HCT116 (cell line): ENCODE measurements at regions not wholly inside any gene's neighbourhood (a gene's known extent, or its start where the extent isn't known, plus 50 kb on each side); places are given as distances from the start of the nearest gene placed in this dataset.

ENCODE experiments used
- JUND ChIP-seq: IDR thresholded peaks from 2 replicates; pipeline ENCODE4 v1.6.1; 2012
- POLR2AphosphoS5 ChIP-seq: IDR thresholded peaks from 2 replicates; pipeline ENCODE4 v1.6.1; 2011; ENCODE audit warnings: mild to moderate bottlenecking, low read depth, low read length, moderate library complexity
- YY1 ChIP-seq: IDR thresholded peaks from 2 replicates; pipeline ENCODE4 v1.6.1; 2011; ENCODE audit warnings: low read length, low read depth, moderate library complexity, mild to moderate bottlenecking; ENCODE audit not compliant: insufficient replicate concordance; ENCODE audit errors: extremely low read depth
- TF ChIP-seq, protein P1 (sequence below): IDR thresholded peaks from 2 replicates; pipeline ENCODE4 v1.6.1; 2012; ENCODE audit warnings: low read depth
- TF ChIP-seq, protein P2 (sequence below), 3 experiments: fragments of 200-600 bp in 1 of 3; sonication (generic) in 1 of 3; IDR thresholded peaks in 2 of 3; conservative IDR thresholded peaks in 1 of 3; 2 replicates each; pipeline ENCODE4 v1.5.1; 2012 to 2017; ENCODE audit warnings: low read depth in 2 of 3, low read length in 2 of 3, antibody characterized with exemption in 1 of 3, borderline replicate concordance in 1 of 3, control low read depth in 1 of 3, mild to moderate bottlenecking in 1 of 3, mixed read lengths in 1 of 3, mixed run types in 1 of 3, moderate library complexity in 1 of 3; ENCODE audit not compliant: insufficient read depth in 1 of 3

DNA sequence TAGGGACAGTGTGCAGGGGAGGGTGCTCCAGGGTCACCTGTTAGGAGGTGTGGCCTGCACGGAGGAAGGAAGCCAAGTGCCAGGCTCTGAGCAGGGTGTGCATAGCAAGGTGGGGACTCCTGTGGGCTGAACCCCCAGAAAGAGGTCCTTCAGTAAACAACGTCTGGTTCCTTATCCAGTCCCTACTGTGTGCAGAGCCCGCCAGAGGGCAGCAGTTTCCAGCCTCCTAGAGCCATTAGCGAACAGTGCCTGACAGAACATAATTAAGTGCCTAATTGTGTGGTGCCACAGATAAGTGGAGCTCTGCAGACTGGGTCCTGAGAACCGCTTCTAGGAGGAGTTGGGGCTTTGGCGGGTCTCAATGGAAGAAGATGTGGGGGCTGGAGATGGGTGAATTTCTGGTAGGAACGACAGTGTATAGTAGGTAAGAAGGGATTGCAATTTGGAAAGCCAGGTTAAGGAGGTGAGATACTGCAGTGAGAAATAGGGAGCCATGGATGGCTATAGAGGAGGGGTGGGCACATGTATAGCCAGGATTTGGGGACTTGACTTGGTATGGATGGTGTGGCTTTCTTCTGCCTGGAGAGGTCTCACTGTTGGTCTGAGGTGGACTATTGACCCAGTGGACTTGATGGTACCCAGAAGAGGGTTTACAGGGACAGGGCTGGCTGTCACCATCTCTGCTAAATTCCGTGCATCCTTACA lies 323.1 kb downstream of the ZNF536 start:
- TF ChIP-seq, protein P1, sequence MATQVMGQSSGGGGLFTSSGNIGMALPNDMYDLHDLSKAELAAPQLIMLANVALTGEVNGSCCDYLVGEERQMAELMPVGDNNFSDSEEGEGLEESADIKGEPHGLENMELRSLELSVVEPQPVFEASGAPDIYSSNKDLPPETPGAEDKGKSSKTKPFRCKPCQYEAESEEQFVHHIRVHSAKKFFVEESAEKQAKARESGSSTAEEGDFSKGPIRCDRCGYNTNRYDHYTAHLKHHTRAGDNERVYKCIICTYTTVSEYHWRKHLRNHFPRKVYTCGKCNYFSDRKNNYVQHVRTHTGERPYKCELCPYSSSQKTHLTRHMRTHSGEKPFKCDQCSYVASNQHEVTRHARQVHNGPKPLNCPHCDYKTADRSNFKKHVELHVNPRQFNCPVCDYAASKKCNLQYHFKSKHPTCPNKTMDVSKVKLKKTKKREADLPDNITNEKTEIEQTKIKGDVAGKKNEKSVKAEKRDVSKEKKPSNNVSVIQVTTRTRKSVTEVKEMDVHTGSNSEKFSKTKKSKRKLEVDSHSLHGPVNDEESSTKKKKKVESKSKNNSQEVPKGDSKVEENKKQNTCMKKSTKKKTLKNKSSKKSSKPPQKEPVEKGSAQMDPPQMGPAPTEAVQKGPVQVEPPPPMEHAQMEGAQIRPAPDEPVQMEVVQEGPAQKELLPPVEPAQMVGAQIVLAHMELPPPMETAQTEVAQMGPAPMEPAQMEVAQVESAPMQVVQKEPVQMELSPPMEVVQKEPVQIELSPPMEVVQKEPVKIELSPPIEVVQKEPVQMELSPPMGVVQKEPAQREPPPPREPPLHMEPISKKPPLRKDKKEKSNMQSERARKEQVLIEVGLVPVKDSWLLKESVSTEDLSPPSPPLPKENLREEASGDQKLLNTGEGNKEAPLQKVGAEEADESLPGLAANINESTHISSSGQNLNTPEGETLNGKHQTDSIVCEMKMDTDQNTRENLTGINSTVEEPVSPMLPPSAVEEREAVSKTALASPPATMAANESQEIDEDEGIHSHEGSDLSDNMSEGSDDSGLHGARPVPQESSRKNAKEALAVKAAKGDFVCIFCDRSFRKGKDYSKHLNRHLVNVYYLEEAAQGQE, result no peak
- TF ChIP-seq POLR2AphosphoS5, result no peak
- TF ChIP-seq, protein P2, sequence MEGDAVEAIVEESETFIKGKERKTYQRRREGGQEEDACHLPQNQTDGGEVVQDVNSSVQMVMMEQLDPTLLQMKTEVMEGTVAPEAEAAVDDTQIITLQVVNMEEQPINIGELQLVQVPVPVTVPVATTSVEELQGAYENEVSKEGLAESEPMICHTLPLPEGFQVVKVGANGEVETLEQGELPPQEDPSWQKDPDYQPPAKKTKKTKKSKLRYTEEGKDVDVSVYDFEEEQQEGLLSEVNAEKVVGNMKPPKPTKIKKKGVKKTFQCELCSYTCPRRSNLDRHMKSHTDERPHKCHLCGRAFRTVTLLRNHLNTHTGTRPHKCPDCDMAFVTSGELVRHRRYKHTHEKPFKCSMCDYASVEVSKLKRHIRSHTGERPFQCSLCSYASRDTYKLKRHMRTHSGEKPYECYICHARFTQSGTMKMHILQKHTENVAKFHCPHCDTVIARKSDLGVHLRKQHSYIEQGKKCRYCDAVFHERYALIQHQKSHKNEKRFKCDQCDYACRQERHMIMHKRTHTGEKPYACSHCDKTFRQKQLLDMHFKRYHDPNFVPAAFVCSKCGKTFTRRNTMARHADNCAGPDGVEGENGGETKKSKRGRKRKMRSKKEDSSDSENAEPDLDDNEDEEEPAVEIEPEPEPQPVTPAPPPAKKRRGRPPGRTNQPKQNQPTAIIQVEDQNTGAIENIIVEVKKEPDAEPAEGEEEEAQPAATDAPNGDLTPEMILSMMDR (IDR thresholded peaks at IDR 0.05 in 2 of 3, conservative IDR thresholded peaks at IDR 0.05 in 1 of 3; ENCODE audit: borderline replicate concordance in 1 of 3, insufficient read depth in 1 of 3, low read depth in 2 of 3, low read length in 2 of 3), result peak in 2 of 3 experiments; percentile 33 to 35; a peak in 3 of 6 replicates
- TF ChIP-seq JUND, result no peak
- TF ChIP-seq YY1, result no peak
